ENCODE measurements at regions not wholly inside any gene's neighbourhood (a gene's known extent, or its start where the extent isn't known, plus 50 kb on each side); places are given as distances from the start of the nearest gene placed in this dataset.
A peak's percentile ranks its signal among the peaks of the same experiment; 100 is the strongest.

GRCh38 chr6:22141241-22141745 is 155.5 kb downstream of the PRL start:
- Histone ChIP-seq H3K4me1 (peaks cover 12% of the 10 kb centered on the region), H3K36me3 (replicated peaks in 1 of 2; ENCODE audit: insufficient read depth in 1 of 2, low read depth in 2 of 2) (no peaks in the 10 kb centered on the region), H3K27ac (peak overlapping the region in 1 of 4 donors; percentile 32), H3K9me3 (no peaks in the 10 kb centered on the region), H3K27me3 (no peaks in the 10 kb centered on the region), H3K4me3 (no peak overlapping the region)
- DNase-seq, result peak in 3 of 4 donors; percentile 20 to 37 (median 28)
- 11 to 12% methylated on average over 5 of the region's 5 CpGs for WGBS, 2 donors
- TF ChIP-seq CTCF (IDR thresholded peaks at IDR 0.05) (no peak), POLR2A (IDR thresholded peaks at IDR 0.05) (no peak)
- peak; percentile 12 for ATAC-seq
- intact Hi-C loops (cut with DNase I), result no loop called here

GRCh38 chr6:22142856-22143255 is 154.0 kb downstream of the PRL start:
- no peaks in the 10 kb centered on the region for H3K36me3 ChIP-seq (replicated peaks in 1 of 2; ENCODE audit: insufficient read depth in 1 of 2, low read depth in 2 of 2)
- 54 to 77% methylated on average over 7 of the region's 7 CpGs for WGBS, 2 donors
- H3K4me1 ChIP-seq, result peaks cover 17% of the 10 kb centered on the region
- H3K27ac ChIP-seq, result no peak overlapping the region
- no peak overlapping the region for H3K4me3 ChIP-seq
- intact Hi-C loops (cut with DNase I), result no loop called here
- no peaks in the 10 kb centered on the region for H3K9me3 ChIP-seq
- no peak for TF ChIP-seq CTCF (IDR thresholded peaks at IDR 0.05)
- no peak for TF ChIP-seq POLR2A (IDR thresholded peaks at IDR 0.05)
- H3K27me3 ChIP-seq, result no peaks in the 10 kb centered on the region
- DNase-seq (no peak), ATAC-seq (no peak)

GRCh38 chr6:22145376-22145775 is 151.5 kb downstream of the PRL start:
- 74 to 85% methylated on average over 3 of the region's 3 CpGs for WGBS, 2 donors
- no peak for DNase-seq
- Histone ChIP-seq H3K9me3 (no peaks in the 10 kb centered on the region), H3K27ac (no peak overlapping the region), H3K4me1 (peaks cover 25% of the 10 kb centered on the region), H3K4me3 (no peak overlapping the region), H3K36me3 (replicated peaks in 1 of 2; ENCODE audit: insufficient read depth in 1 of 2, low read depth in 2 of 2) (no peaks in the 10 kb centered on the region), H3K27me3 (no peaks in the 10 kb centered on the region)
- no peak for TF ChIP-seq CTCF (IDR thresholded peaks at IDR 0.05)
- TF ChIP-seq POLR2A (IDR thresholded peaks at IDR 0.05), result no peak
- no peak for ATAC-seq
- intact Hi-C loops (cut with DNase I), result no loop called here

GRCh38 chr6:22145823-22146677 is 150.8 kb downstream of the PRL start:
- TF ChIP-seq CTCF (IDR thresholded peaks at IDR 0.05) (no peak), POLR2A (IDR thresholded peaks at IDR 0.05) (no peak)
- Histone ChIP-seq H3K36me3 (replicated peaks in 1 of 2; ENCODE audit: insufficient read depth in 1 of 2, low read depth in 2 of 2) (no peaks in the 10 kb centered on the region), H3K9me3 (no peaks in the 10 kb centered on the region), H3K27ac (no peak overlapping the region), H3K4me3 (no peak overlapping the region), H3K27me3 (no peaks in the 10 kb centered on the region), H3K4me1 (peaks cover 20% of the 10 kb centered on the region)
- DNase-seq, result no peak
- WGBS, 2 donors, result 75 to 80% methylated on average over 13 to 14 of the region's 15 CpGs
- intact Hi-C loops (cut with DNase I), result no loop called here
- ATAC-seq, result no peak

GRCh38 chr6:22146678-22146930 is 150.2 kb downstream of the PRL start:
- no peak for TF ChIP-seq POLR2A (IDR thresholded peaks at IDR 0.05)
- no peak for TF ChIP-seq CTCF (IDR thresholded peaks at IDR 0.05)
- Histone ChIP-seq H3K27me3 (no peaks in the 10 kb centered on the region), H3K4me3 (no peak overlapping the region), H3K27ac (no peak overlapping the region), H3K9me3 (no peaks in the 10 kb centered on the region), H3K4me1 (peaks cover 15% of the 10 kb centered on the region), H3K36me3 (replicated peaks in 1 of 2; ENCODE audit: insufficient read depth in 1 of 2, low read depth in 2 of 2) (no peaks in the 10 kb centered on the region)
- intact Hi-C loops (cut with DNase I), result no loop called here
- 80 to 86% methylated on average over 9 to 16 of the region's 17 CpGs for WGBS, 2 donors
- DNase-seq (no peak), ATAC-seq (no peak)
